ENCODE measurements at regions not wholly inside any gene's neighbourhood (a gene's known extent, or its start where the extent isn't known, plus 50 kb on each side); places are given as distances from the start of the nearest gene placed in this dataset.
"Not testable (repeated sequence)": the region's sequence is repeated elsewhere in the genome, so short reads cannot be mapped to it uniquely, and the experiment has no call there.

DNA sequence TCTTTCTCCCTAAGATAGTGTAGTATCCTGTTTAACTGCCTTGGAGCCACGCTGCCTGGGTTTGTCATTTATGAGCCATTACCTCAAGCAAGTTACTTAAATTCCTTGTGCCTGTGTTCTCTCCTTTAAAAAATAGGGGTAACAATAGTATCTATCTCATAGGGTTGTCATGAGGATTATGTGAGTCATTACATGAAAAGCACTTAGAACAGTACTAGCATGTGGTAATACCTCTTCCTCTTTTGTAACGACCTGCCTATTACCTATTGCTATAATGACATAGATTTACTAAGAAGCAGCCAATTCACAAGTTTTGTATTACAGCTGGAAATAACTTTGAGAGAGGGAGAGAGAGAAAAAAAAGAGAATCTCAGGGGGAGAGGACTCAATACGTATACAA lies 834.7 kb downstream of the RAPGEF2 start:
- TF ChIP-seq, protein P1, sequence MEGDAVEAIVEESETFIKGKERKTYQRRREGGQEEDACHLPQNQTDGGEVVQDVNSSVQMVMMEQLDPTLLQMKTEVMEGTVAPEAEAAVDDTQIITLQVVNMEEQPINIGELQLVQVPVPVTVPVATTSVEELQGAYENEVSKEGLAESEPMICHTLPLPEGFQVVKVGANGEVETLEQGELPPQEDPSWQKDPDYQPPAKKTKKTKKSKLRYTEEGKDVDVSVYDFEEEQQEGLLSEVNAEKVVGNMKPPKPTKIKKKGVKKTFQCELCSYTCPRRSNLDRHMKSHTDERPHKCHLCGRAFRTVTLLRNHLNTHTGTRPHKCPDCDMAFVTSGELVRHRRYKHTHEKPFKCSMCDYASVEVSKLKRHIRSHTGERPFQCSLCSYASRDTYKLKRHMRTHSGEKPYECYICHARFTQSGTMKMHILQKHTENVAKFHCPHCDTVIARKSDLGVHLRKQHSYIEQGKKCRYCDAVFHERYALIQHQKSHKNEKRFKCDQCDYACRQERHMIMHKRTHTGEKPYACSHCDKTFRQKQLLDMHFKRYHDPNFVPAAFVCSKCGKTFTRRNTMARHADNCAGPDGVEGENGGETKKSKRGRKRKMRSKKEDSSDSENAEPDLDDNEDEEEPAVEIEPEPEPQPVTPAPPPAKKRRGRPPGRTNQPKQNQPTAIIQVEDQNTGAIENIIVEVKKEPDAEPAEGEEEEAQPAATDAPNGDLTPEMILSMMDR (IDR thresholded peaks at IDR 0.05; ENCODE audit: insufficient read depth, low read depth, low read length, missing control alignments) = no peak
- DNase-seq (ENCODE audit: low read depth) = peak; percentile 77
- H3K4me3 ChIP-seq (ENCODE audit: low read length) = no peak overlapping the region

- H3K4me3 ChIP-seq (ENCODE audit: low read length); DNase-seq (ENCODE audit: low read depth): not testable (repeated sequence)
Measured at GRCh38 chr4:159939681-159940080, 836.8 kb downstream of the RAPGEF2 start.

DNA sequence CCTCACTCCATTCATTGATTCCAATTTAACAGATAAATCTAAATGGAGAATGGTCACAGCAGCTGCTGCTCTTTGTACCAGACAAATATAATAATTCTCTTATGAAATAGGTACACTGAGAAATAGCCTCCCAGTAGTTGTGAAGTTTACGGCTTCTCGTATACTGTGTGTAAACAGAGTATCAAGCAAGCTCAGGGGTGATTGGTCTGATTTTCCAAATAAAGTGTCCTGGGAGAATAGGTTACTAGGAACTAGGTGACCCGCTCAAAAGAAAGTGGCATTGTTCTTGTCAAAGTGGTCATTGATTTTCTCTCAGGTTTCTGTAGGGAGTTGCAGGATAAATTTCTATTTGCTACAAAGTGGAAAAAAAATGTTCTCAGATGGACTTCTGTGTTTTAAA lies 838.2 kb downstream of the RAPGEF2 start:
- H3K4me3 ChIP-seq (ENCODE audit: low read length) = no peak overlapping the region
- TF ChIP-seq, protein P1 (IDR thresholded peaks at IDR 0.05; ENCODE audit: insufficient read depth, low read depth, low read length, missing control alignments) = no peak
- DNase-seq (ENCODE audit: low read depth) = no peak

DNA sequence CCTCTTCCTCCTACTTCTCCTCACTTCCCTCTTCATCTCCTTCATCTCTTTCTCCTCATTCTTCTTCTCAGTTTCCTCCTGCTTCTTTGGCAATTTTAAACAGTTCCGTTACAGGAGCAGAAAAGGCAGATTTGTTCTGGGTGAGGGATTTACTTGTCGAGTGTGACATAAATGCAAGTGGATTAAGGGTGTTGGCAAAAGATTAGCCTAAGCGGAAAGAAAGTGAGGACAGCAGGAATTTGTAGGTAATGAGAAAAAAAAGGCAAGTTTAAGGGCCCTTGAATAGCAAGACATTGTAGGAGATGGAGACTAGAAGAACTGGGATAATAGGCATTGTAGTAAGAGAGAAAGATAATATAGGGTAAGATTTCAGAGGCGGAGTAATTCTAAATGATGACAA lies 841.6 kb downstream of the RAPGEF2 start:
- no peak for DNase-seq (ENCODE audit: low read depth)
- H3K4me3 ChIP-seq (ENCODE audit: low read length) = no peak overlapping the region
- TF ChIP-seq, protein P1 (IDR thresholded peaks at IDR 0.05; ENCODE audit: insufficient read depth, low read depth, low read length, missing control alignments) = no peak

- DNase-seq (ENCODE audit: low read depth) = peak; percentile 83
- TF ChIP-seq, protein P1 (IDR thresholded peaks at IDR 0.05; ENCODE audit: insufficient read depth, low read depth, low read length, missing control alignments) = peak; percentile 75
- no peak overlapping the region for H3K4me3 ChIP-seq (ENCODE audit: low read length)
Measured at GRCh38 chr4:159946983-159947615, 844.2 kb downstream of the RAPGEF2 start.

GRCh38 chr4:159950707-159951106 lies 847.8 kb downstream of the RAPGEF2 start:
- no peak overlapping the region for H3K4me3 ChIP-seq (ENCODE audit: low read length)
- TF ChIP-seq, protein P1 (IDR thresholded peaks at IDR 0.05; ENCODE audit: insufficient read depth, low read depth, low read length, missing control alignments) = no peak
- no peak for DNase-seq (ENCODE audit: low read depth)

DNA sequence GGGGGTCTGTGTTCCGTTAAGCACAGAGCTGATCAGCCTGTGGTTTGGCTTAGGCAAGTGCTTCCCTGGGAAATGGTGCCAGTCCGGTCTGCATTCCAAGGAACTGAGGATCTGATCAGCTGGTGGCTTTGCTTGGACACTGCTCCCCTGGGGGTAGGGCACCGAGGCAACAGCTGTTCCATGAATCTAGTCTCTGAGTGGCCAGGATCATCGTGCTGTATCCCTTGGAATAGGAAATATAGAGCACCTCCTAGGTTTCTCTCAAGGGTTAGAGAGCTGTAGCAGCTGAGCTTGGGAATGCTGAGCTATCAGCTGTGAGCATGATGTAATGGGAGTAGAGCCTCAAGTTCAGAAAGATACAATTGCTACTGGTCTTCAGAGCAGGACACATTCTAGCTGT lies 863.9 kb downstream of the RAPGEF2 start:
- no peak overlapping the region for H3K4me3 ChIP-seq (ENCODE audit: low read length)
- no peak for DNase-seq (ENCODE audit: low read depth)
- TF ChIP-seq, protein P1 (IDR thresholded peaks at IDR 0.05; ENCODE audit: insufficient read depth, low read depth, low read length, missing control alignments) = no peak

DNA sequence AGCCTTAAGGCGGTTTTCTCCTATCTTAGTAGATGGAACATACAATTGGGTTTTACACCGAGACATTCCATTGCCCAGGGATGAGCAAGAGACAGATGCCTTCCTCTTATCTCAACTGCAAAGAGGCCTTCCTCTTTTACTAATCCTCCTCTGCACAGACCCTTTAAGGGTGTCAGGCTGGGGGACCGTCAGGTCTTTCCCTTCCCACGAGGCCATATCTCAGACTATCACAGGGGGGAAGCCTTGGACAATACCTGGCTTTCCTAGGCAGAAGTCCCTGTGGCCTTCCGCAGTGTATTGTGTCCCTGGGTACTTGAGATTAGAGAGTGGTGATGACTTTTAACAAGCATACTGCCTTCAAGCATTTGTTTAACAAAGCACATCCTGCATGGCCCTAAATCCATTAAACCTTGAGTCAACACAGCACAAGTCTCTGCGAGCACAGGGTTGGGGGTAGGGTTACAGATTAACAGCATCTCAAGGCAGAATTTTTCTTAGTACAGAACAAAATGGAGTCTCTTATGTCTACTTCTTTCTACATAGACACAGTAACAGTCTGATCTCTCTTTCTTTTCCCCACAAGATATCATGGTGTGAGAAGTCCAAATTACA lies 874.1 kb downstream of the RAPGEF2 start:
- DNase-seq (ENCODE audit: low read depth) = peak; percentile 53
- not testable (repeated sequence) for H3K4me3 ChIP-seq (ENCODE audit: low read length)
